Astrocyte (in vitro differentiated cells and primary cell): ENCODE measurements at regions not wholly inside any gene's neighbourhood (a gene's known extent, or its start where the extent isn't known, plus 50 kb on each side); places are given as distances from the start of the nearest gene placed in this dataset.
A peak's percentile ranks its signal among the peaks of the same experiment; 100 is the strongest.

ENCODE experiments used
- DNase-seq: peaks from one replicate; pipeline ENCODE4 v3.0.0-alpha.2; 2010; ENCODE audit warnings: low read depth
- FAIRE-seq: peaks from 2 replicates; lab custom pipeline; 2011; peaks lifted over from hg19 to GRCh38; lab: Jason Lieb, UNC
- H2AFZ ChIP-seq: 2 replicates; pipeline ENCODE4 v1.6.0; 2012; ENCODE audit warnings: low read depth, low read length, inconsistent platforms
- H3K27ac ChIP-seq: 2 replicates; pipeline ENCODE4 v1.5.1; 2011; ENCODE audit warnings: low read depth, low read length, inconsistent platforms
- H3K27me3 ChIP-seq: 2 replicates; pipeline ENCODE4 v1.6.0; 2011; ENCODE audit warnings: low read length, inconsistent platforms; ENCODE audit not compliant: insufficient read depth
- H3K36me3 ChIP-seq: 2 replicates; pipeline ENCODE4 v1.5.1; 2011; ENCODE audit warnings: low read length, inconsistent platforms; ENCODE audit not compliant: insufficient read depth
- H3K4me1 ChIP-seq: 2 replicates; pipeline ENCODE4 v1.5.1; 2011; ENCODE audit warnings: low read length, inconsistent platforms; ENCODE audit not compliant: insufficient read depth
- H3K4me2 ChIP-seq: 2 replicates; pipeline ENCODE4 v1.6.0; 2012; ENCODE audit warnings: low read length, inconsistent platforms
- H3K4me3 ChIP-seq: 2 replicates; pipeline ENCODE4 v1.5.1; 2011; ENCODE audit warnings: low read depth, mild to moderate bottlenecking, low read length, inconsistent platforms; ENCODE audit not compliant: insufficient read depth
- H3K79me2 ChIP-seq: 2 replicates; pipeline ENCODE4 v1.6.0; 2012; ENCODE audit warnings: mild to moderate bottlenecking, low read length, inconsistent platforms; ENCODE audit not compliant: insufficient read depth
- H3K9ac ChIP-seq: 2 replicates; pipeline ENCODE4 v1.6.0; 2012; ENCODE audit warnings: mild to moderate bottlenecking, low read length, inconsistent platforms
- H3K9me3 ChIP-seq: 2 replicates; pipeline ENCODE4 v1.5.1; 2012; ENCODE audit warnings: low read depth, mild to moderate bottlenecking, low read length, inconsistent platforms; ENCODE audit not compliant: insufficient read depth
- H4K20me1 ChIP-seq: 2 replicates; pipeline ENCODE4 v1.6.0; 2012; ENCODE audit warnings: low read length, inconsistent platforms; ENCODE audit not compliant: insufficient read depth
- H3K27ac Mint-ChIP-seq: one replicate; pipeline ENCODE4 v1.8.0; 2021; ENCODE audit warnings: mild to moderate bottlenecking, mixed read lengths; ENCODE audit not compliant: unreplicated experiment
- H3K27me3 Mint-ChIP-seq: one replicate; pipeline ENCODE4 v1.8.0; 2021; ENCODE audit warnings: low read depth, mixed read lengths; ENCODE audit not compliant: unreplicated experiment
- H3K36me3 Mint-ChIP-seq: one replicate; pipeline ENCODE4 v1.8.0; 2021; ENCODE audit warnings: low read depth, mixed read lengths; ENCODE audit not compliant: unreplicated experiment
- H3K4me1 Mint-ChIP-seq: one replicate; pipeline ENCODE4 v1.8.0; 2021; ENCODE audit warnings: low read depth, mixed read lengths; ENCODE audit not compliant: unreplicated experiment
- H3K4me3 Mint-ChIP-seq: one replicate; pipeline ENCODE4 v1.8.0; 2021; ENCODE audit warnings: mild to moderate bottlenecking, moderate library complexity, mixed read lengths; ENCODE audit not compliant: unreplicated experiment
- H3K9me3 Mint-ChIP-seq: one replicate; pipeline ENCODE4 v1.8.0; 2021; ENCODE audit warnings: mild to moderate bottlenecking, mixed read lengths; ENCODE audit not compliant: unreplicated experiment
- EZH2 ChIP-seq: IDR thresholded peaks from 2 replicates; pipeline ENCODE4 v1.6.1; 2012; ENCODE audit warnings: mild to moderate bottlenecking, low read length, inconsistent platforms; ENCODE audit not compliant: insufficient read depth
- TF ChIP-seq, protein P1 (sequence below): IDR thresholded peaks from 2 replicates; pipeline ENCODE4 v1.5.1; 2011; ENCODE audit warnings: low read depth, mild to moderate bottlenecking, inconsistent platforms, low read length, moderate library complexity; ENCODE audit not compliant: insufficient read depth

DNA sequence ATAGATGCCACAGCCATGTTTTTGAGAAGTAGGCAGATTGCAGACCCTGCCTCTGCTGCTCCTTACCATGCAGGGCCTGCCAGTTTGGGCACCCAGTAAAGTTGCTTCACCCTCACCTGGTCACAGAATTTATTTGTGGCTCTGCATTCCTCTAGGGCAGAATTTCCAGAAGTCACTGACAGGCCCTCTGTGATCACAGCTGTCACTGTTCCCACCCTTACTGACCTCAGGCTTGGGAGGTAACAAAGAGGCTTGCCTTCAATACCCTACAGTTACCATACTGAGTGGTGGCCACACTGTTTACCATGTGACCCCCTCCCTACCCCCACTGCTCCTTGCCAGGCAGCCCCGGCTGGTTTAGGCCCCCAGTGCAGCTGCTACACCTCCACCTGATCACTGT, 375.1 kb downstream of the SH3BGRL start:
- Mint-ChIP-seq H3K27ac (no peak overlapping the region), H3K4me3 (no peak overlapping the region), H3K36me3 (no peaks in the 10 kb centered on the region), H3K27me3 (no peaks in the 10 kb centered on the region), H3K9me3 (no peaks in the 10 kb centered on the region), H3K4me1 (no peaks in the 10 kb centered on the region)
- no peak overlapping the region for H2AFZ ChIP-seq
- no peak for DNase-seq
- H3K36me3 ChIP-seq, result no peaks in the 10 kb centered on the region
- H3K79me2 ChIP-seq, result no peaks in the 10 kb centered on the region
- no peak for FAIRE-seq
- no peak for TF ChIP-seq EZH2
- TF ChIP-seq, protein P1, sequence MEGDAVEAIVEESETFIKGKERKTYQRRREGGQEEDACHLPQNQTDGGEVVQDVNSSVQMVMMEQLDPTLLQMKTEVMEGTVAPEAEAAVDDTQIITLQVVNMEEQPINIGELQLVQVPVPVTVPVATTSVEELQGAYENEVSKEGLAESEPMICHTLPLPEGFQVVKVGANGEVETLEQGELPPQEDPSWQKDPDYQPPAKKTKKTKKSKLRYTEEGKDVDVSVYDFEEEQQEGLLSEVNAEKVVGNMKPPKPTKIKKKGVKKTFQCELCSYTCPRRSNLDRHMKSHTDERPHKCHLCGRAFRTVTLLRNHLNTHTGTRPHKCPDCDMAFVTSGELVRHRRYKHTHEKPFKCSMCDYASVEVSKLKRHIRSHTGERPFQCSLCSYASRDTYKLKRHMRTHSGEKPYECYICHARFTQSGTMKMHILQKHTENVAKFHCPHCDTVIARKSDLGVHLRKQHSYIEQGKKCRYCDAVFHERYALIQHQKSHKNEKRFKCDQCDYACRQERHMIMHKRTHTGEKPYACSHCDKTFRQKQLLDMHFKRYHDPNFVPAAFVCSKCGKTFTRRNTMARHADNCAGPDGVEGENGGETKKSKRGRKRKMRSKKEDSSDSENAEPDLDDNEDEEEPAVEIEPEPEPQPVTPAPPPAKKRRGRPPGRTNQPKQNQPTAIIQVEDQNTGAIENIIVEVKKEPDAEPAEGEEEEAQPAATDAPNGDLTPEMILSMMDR, result no peak
- H3K9ac ChIP-seq, result no peak overlapping the region
- H3K27me3 ChIP-seq, result no peaks in the 10 kb centered on the region
- H3K27ac ChIP-seq, result no peak overlapping the region
- H4K20me1 ChIP-seq, result no peaks in the 10 kb centered on the region
- H3K4me1 ChIP-seq, result no peaks in the 10 kb centered on the region
- H3K4me2 ChIP-seq, result no peak overlapping the region
- no peaks in the 10 kb centered on the region for H3K9me3 ChIP-seq
- H3K4me3 ChIP-seq, result no peak overlapping the region

DNA sequence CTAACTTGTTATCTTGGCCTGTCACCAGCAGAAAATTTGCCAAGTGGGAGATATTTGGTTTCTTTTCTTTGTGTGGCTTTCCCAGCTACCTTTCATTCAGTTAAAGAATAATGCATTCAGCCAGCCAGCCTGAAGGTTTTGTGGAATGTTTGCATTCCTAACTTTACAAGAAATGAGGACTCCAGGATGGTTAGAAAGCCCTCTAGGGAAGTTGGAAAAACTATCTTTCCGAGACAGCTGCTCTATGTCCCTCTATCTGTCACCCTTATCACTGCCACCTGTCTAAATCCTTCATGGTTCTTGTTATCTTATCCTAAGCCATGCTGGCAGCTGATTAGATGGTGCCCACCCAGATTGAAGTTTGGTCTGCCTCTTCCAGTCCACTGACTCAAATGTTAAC, 384.2 kb downstream of the SH3BGRL start:
- TF ChIP-seq EZH2, result no peak
- TF ChIP-seq, protein P1, result no peak
- FAIRE-seq, result no peak
- Histone ChIP-seq H3K9ac (no peak overlapping the region), H4K20me1 (no peaks in the 10 kb centered on the region), H3K79me2 (no peaks in the 10 kb centered on the region), H3K27ac (no peak overlapping the region), H3K27me3 (no peaks in the 10 kb centered on the region), H2AFZ (no peak overlapping the region), H3K9me3 (no peaks in the 10 kb centered on the region), H3K4me3 (no peak overlapping the region), H3K4me1 (no peaks in the 10 kb centered on the region), H3K4me2 (no peak overlapping the region), H3K36me3 (no peaks in the 10 kb centered on the region)
- no peak for DNase-seq
- Mint-ChIP-seq H3K27ac (no peak overlapping the region), H3K27me3 (no peaks in the 10 kb centered on the region), H3K4me1 (no peaks in the 10 kb centered on the region), H3K4me3 (no peak overlapping the region), H3K36me3 (no peaks in the 10 kb centered on the region), H3K9me3 (no peaks in the 10 kb centered on the region)

DNA sequence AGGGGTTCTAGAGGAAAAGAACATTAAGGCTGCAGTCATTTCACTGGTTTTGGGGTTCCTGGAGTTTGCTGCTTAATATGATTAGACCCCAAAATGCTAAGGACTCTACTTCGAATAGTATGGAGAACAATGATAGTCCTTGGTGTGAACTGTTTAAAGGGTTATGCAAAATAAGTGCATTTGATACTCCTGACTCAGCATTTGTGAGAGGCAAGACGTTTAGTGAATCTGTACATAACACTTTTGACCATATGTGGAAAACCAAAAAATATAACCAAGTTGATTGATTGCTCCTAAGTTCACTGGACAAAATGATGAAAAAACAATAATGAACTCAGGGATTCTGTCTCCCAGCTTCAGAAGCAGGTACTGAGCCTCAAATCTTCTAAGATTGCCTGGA, 414.1 kb downstream of the SH3BGRL start:
- peak; percentile 86 for FAIRE-seq
- TF ChIP-seq, protein P1, result no peak
- no peak for TF ChIP-seq EZH2
- H3K9me3 Mint-ChIP-seq, result no peaks in the 10 kb centered on the region

More for the DNA sequence above, 414.1 kb downstream of the SH3BGRL start:
- H3K9me3 ChIP-seq, result no peaks in the 10 kb centered on the region
- Mint-ChIP-seq H3K27me3 (no peaks in the 10 kb centered on the region), H3K36me3 (no peaks in the 10 kb centered on the region), H3K27ac (no peak overlapping the region), H3K4me1 (no peaks in the 10 kb centered on the region), H3K4me3 (no peak overlapping the region)
- no peaks in the 10 kb centered on the region for H3K27me3 ChIP-seq
- H3K4me1 ChIP-seq, result no peaks in the 10 kb centered on the region
- H4K20me1 ChIP-seq, result no peaks in the 10 kb centered on the region
- H2AFZ ChIP-seq, result no peak overlapping the region
- no peaks in the 10 kb centered on the region for H3K36me3 ChIP-seq
- H3K9ac ChIP-seq, result no peak overlapping the region
- H3K27ac ChIP-seq, result no peak overlapping the region
- H3K4me2 ChIP-seq, result no peak overlapping the region
- H3K79me2 ChIP-seq, result no peaks in the 10 kb centered on the region
- no peak overlapping the region for H3K4me3 ChIP-seq
- DNase-seq, result no peak
